GM12873 (cell line): ENCODE measurements at regions not wholly inside any gene's neighbourhood (a gene's known extent, or its start where the extent isn't known, plus 50 kb on each side); places are given as distances from the start of the nearest gene placed in this dataset.
A peak's percentile ranks its signal among the peaks of the same experiment; 100 is the strongest.

Experiments used
- TF ChIP-seq, protein P1 (sequence below): IDR thresholded peaks from 2 replicates; pipeline ENCODE4 v1.5.1; 2012; ENCODE audit warnings: low read depth, mild to moderate bottlenecking, moderate library complexity, low read length, control low read depth; ENCODE audit not compliant: insufficient read depth; ENCODE audit errors: missing control alignments

DNA sequence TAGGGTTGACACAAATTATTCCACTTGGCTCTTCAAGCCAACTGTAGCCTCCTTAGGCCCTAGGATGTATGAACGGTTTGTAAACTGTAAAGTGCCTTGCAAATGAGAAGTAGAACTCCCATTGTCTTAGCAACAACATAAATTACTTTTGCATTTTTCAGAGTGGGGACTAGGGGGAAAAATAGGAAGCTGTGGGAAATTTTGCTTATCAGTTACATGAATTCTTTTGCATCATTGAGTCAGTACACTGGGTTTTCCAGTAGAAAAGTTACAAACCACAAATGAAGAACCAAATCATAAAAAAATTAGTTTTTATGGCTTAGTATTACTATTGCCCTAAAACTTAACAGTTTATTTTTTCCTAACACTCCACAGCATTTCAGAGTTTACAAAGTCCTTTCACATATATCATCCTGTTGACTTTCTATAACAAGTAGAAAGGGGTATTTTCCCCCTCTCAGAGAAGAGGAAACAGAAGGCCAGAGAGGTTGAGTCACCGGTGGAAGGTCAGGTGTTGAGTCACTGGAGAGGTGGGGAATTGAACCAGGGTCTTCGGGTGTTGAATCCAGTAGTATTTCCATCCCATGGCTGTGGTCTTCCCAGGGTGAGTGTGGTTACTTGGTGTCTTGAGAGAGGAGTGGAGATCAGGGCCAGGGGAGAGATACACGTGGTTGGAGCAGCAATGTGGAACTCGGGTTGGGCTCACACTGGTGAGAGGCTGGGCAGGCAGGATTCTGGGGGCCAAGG, 71.9 kb upstream of the USP24 start:
- TF ChIP-seq, protein P1, sequence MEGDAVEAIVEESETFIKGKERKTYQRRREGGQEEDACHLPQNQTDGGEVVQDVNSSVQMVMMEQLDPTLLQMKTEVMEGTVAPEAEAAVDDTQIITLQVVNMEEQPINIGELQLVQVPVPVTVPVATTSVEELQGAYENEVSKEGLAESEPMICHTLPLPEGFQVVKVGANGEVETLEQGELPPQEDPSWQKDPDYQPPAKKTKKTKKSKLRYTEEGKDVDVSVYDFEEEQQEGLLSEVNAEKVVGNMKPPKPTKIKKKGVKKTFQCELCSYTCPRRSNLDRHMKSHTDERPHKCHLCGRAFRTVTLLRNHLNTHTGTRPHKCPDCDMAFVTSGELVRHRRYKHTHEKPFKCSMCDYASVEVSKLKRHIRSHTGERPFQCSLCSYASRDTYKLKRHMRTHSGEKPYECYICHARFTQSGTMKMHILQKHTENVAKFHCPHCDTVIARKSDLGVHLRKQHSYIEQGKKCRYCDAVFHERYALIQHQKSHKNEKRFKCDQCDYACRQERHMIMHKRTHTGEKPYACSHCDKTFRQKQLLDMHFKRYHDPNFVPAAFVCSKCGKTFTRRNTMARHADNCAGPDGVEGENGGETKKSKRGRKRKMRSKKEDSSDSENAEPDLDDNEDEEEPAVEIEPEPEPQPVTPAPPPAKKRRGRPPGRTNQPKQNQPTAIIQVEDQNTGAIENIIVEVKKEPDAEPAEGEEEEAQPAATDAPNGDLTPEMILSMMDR, result no peak

DNA sequence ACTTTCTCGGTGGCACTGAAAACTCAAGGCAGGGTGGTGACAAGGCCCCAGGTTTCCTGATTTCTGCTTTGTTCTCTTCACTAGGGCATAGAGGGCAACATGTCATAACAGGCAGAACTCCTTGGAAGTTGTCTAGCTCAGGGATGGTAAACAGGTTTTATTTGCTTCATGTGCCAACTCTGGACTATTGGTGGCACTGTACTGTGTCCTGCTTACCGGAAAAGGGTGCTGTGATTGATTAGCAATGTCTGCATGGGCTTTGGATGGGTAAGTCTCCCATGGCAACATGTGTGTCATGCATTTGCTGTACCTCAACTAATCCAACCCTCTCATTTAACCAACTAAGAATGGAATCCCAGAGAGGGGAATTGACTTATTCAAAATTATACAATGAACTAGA, 70.7 kb upstream of the USP24 start:
- TF ChIP-seq, protein P1, result no peak

DNA sequence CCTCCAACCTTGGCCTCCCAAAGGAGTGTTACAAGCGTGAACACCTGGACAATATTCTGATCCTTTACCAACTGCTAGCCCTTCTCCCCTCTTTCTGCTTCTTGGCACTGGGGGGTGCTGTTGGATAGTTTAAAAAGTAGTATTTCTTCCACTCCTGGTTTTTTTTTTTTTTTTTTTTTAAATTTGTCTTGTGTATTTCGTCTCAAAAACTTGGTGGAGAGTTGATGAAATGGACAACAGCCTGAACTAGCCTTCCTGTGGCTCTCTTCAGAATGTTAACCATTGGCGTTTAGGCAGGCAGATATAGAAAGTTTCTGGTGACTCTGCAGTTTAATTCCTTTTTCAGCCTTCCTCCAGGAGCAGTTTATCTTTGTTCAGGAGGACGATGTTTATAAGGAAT, 69.7 kb upstream of the USP24 start:
- TF ChIP-seq, protein P1, result peak; percentile 49

DNA sequence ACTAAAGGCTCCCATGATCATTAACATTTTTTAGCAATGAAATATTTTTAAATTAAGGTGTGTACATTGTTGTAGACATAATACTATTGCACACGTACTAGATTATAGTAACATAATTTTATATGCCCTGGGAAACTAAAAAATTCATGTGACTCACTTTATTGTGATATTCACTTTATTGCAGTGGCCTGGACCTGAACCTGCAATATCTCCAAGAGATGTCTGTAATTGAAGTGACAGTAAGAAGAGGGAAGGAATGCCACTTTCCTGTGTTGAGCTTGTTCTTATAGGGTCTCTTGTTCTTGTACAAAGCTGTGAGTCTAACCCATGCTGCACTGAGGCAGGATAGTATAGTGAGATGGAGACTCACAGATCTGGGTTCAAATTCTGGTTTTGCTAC, 66.9 kb upstream of the USP24 start:
- TF ChIP-seq, protein P1, result no peak

DNA sequence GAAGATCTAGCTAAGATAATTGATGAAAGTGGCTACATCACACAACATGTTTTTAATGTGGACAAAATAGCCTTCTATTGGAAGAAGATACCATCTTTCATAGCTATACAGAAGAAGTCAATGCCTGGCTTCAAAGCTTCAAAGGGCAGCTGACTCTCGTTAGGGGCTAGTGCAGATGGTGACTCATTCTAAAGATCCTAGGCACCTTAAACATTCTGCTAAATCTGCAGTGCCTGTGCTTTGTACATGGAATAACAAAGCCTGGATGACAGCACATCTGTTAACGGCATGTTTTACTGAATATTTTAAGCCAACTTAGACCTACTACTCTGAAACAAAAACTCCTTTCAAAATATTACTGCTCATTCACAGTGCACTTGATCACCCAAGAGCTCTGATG, 65.6 kb upstream of the USP24 start:
- TF ChIP-seq, protein P1, result no peak

DNA sequence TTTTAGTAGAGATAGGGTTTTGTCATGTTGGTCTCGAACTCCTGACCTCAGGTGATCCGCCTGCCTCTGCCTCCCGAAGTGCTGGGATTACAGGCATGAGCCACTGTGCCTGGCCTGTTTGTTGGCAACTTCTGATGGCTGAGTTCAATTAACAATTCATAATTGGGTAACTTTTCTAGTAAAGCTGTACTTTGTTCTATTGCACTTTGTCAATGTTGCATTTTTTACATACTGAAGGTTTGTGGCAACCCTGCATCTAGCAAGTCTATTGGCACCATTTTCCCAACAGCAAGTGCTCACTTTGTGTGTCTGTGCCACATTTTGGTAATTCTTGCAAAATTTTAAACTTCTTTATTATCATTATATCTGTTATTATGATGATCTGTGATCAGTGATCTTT, 64.5 kb upstream of the USP24 start:
- TF ChIP-seq, protein P1, result no peak

DNA sequence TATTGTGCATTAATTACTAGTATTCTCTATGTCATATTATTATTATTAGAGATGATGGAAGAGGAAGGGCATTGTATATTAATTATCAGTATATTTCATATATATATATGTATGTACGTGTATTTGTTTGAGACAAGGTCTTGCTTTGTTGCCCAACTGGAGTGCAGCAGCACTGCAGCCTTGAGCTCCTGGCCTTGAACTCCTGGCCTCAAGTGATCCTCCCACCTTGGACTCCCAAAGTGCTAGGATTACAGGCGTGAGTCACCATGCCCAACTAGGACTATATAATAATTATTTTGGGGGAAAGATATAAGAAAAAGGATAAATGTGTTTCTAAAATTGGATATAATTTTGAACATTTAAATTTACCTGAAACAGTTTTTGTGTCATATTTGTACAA, 63.2 kb upstream of the USP24 start:
- TF ChIP-seq, protein P1, result no peak
